ENCODE measurements at regions not wholly inside any gene's neighbourhood (a gene's known extent, or its start where the extent isn't known, plus 50 kb on each side); places are given as distances from the start of the nearest gene placed in this dataset.
A peak's percentile ranks its signal among the peaks of the same experiment; 100 is the strongest.

- 86 to 89% (median 88%) methylated on average over 9 to 13 of the region's 13 CpGs for WGBS, 4 donors
- H3K36me3 ChIP-seq (replicated peaks in 1 of 2) = peaks cover 0 to 19% of the 10 kb centered on the region in 2 donors
- H3K9me3 ChIP-seq (replicated peaks in 1 of 3) = peaks cover 0 to 78% (median 0%) of the 10 kb centered on the region in 3 donors
- peak in 1 of 7 donors; percentile 44 for DNase-seq
- no peak for TF ChIP-seq POLR2A (IDR thresholded peaks at IDR 0.05)
- TF ChIP-seq, protein P1, sequence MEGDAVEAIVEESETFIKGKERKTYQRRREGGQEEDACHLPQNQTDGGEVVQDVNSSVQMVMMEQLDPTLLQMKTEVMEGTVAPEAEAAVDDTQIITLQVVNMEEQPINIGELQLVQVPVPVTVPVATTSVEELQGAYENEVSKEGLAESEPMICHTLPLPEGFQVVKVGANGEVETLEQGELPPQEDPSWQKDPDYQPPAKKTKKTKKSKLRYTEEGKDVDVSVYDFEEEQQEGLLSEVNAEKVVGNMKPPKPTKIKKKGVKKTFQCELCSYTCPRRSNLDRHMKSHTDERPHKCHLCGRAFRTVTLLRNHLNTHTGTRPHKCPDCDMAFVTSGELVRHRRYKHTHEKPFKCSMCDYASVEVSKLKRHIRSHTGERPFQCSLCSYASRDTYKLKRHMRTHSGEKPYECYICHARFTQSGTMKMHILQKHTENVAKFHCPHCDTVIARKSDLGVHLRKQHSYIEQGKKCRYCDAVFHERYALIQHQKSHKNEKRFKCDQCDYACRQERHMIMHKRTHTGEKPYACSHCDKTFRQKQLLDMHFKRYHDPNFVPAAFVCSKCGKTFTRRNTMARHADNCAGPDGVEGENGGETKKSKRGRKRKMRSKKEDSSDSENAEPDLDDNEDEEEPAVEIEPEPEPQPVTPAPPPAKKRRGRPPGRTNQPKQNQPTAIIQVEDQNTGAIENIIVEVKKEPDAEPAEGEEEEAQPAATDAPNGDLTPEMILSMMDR (IDR thresholded peaks at IDR 0.05) = no peak
- intact Hi-C loops (cut with DNase I) = no loop called here
- no peaks in the 10 kb centered on the region for H3K4me1 ChIP-seq (replicated peaks in 1 of 2)
- H3K27me3 ChIP-seq = no peaks in the 10 kb centered on the region
- no peak overlapping the region for H3K27ac ChIP-seq
- peak overlapping the region in 1 of 4 donors; percentile 19 for H3K4me3 ChIP-seq
These were observed 96.8 kb downstream of the SNRPN start for GRCh38 chr15:25051399-25052154.

GRCh38 chr15:25052191-25052999, 97.6 kb downstream of the SNRPN start:
- Histone ChIP-seq H3K27me3 (no peaks in the 10 kb centered on the region), H3K4me1 (replicated peaks in 1 of 2) (no peaks in the 10 kb centered on the region), H3K4me3 (peak overlapping the region in 1 of 4 donors; percentile 19), H3K27ac (no peak overlapping the region), H3K36me3 (replicated peaks in 1 of 2) (peaks cover 0 to 19% of the 10 kb centered on the region in 2 donors), H3K9me3 (replicated peaks in 1 of 3) (peaks cover 0 to 79% (median 4%) of the 10 kb centered on the region in 3 donors)
- TF ChIP-seq POLR2A (IDR thresholded peaks at IDR 0.05) = no peak
- TF ChIP-seq, protein P1 (IDR thresholded peaks at IDR 0.05) = no peak
- 88 to 94% (median 91%) methylated on average over 9 to 14 of the region's 14 CpGs for WGBS, 4 donors
- intact Hi-C loops (cut with DNase I) = no loop called here
- peak in 2 of 7 donors; percentile 9 to 48 for DNase-seq

DNA sequence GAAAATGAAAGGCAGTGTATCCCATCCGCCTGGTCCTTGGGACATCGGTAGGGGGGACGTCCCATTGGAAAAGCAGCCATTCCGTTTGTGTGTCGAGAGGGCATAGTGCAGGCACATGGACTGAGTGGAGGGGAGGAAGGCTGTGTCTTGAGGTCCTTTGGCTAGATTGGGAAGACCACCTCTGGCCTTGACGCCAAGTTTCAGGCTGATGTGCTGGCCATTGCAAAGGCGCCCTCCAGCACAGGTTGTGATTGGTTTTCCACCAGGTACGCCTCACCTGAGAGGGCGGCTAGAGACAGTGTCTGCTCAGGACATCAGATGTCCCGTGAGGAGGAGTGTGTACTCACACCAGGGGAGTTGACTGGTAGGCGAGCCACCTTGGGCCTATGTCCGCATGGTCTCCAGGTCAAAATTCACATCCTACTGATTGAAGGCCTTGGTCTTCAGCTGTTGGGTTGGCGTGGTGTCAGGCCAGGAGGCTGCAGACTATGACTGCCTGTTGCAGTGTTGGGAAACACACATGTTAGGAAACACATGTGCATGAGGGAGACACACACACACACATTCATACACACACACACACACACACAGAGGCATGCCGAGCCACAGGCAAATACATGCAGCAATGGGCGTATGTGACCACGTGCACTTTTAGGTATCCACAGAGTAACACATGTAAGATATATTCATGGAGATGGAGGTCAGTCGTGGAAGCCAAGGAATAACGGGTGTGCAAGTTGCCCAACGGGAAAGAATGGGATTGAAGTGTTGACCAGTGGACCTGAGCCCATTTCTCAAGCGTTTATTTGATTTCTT, 98.4 kb downstream of the SNRPN start:
- 88 to 91% (median 89%) methylated on average over 16 to 20 of the region's 20 CpGs for WGBS, 4 donors

More for the DNA sequence above, 98.4 kb downstream of the SNRPN start:
- TF ChIP-seq, protein P1 (IDR thresholded peaks at IDR 0.05) = no peak
- no peak for TF ChIP-seq POLR2A (IDR thresholded peaks at IDR 0.05)
- intact Hi-C loops (cut with DNase I) = no loop called here
- Histone ChIP-seq H3K27ac (no peak overlapping the region), H3K9me3 (replicated peaks in 1 of 3) (peaks cover 0 to 87% (median 9%) of the 10 kb centered on the region in 3 donors), H3K4me1 (replicated peaks in 1 of 2) (no peaks in the 10 kb centered on the region), H3K4me3 (no peak overlapping the region), H3K36me3 (replicated peaks in 1 of 2) (peaks cover 0 to 19% of the 10 kb centered on the region in 2 donors), H3K27me3 (no peaks in the 10 kb centered on the region)
- peak in 2 of 7 donors; percentile 9 to 49 for DNase-seq
